ENCODE measurements at regions not wholly inside any gene's neighbourhood (a gene's known extent, or its start where the extent isn't known, plus 50 kb on each side); places are given as distances from the start of the nearest gene placed in this dataset.

- no peak for DNase-seq (ENCODE audit: low spot score in 2 of 2)
- Histone ChIP-seq H3K27me3 (ENCODE audit: low read depth) (no peaks in the 10 kb centered on the region), H3K9me3 (no peaks in the 10 kb centered on the region), H3K36me3 (replicated peaks) (no peaks in the 10 kb centered on the region), H3K4me3 (no peak overlapping the region), H3K4me1 (no peaks in the 10 kb centered on the region)
- in situ Hi-C loops (cut with MboI; ENCODE audit: low sequenced_read_pairs), result no loop called here
These were observed 481.5 kb downstream of the TSN start for GRCh38 chr2:122236925-122237324.

GRCh38 chr2:122237450-122237849 lies 482.0 kb downstream of the TSN start:
- Histone ChIP-seq H3K9me3 (no peaks in the 10 kb centered on the region), H3K36me3 (replicated peaks) (no peaks in the 10 kb centered on the region), H3K4me3 (no peak overlapping the region), H3K4me1 (no peaks in the 10 kb centered on the region), H3K27me3 (ENCODE audit: low read depth) (no peaks in the 10 kb centered on the region)
- DNase-seq (ENCODE audit: low spot score in 2 of 2), result no peak
- in situ Hi-C loops (cut with MboI; ENCODE audit: low sequenced_read_pairs), result no loop called here

GRCh38 chr2:122238006-122238559 lies 482.6 kb downstream of the TSN start:
- Histone ChIP-seq H3K4me1 (no peaks in the 10 kb centered on the region), H3K4me3 (no peak overlapping the region), H3K36me3 (replicated peaks) (no peaks in the 10 kb centered on the region), H3K9me3 (no peaks in the 10 kb centered on the region), H3K27me3 (ENCODE audit: low read depth) (no peaks in the 10 kb centered on the region)
- DNase-seq (ENCODE audit: low spot score in 2 of 2), result no peak
- in situ Hi-C loops (cut with MboI; ENCODE audit: low sequenced_read_pairs), result no loop called here

- in situ Hi-C loops (cut with MboI; ENCODE audit: low sequenced_read_pairs), result no loop called here
- Histone ChIP-seq H3K9me3 (no peaks in the 10 kb centered on the region), H3K4me1 (no peaks in the 10 kb centered on the region), H3K36me3 (replicated peaks) (no peaks in the 10 kb centered on the region), H3K27me3 (ENCODE audit: low read depth) (no peaks in the 10 kb centered on the region), H3K4me3 (no peak overlapping the region)
- DNase-seq (ENCODE audit: low spot score in 2 of 2), result no peak
These were observed 484.0 kb downstream of the TSN start for GRCh38 chr2:122239440-122239839.

GRCh38 chr2:122244598-122245229 lies 489.3 kb downstream of the TSN start:
- DNase-seq (ENCODE audit: low spot score in 2 of 2), result no peak
- H3K9me3 ChIP-seq, result no peaks in the 10 kb centered on the region
- no peaks in the 10 kb centered on the region for H3K27me3 ChIP-seq (ENCODE audit: low read depth)
- in situ Hi-C loops (cut with MboI; ENCODE audit: low sequenced_read_pairs), result no loop called here
- no peaks in the 10 kb centered on the region for H3K4me1 ChIP-seq
- H3K36me3 ChIP-seq (replicated peaks), result no peaks in the 10 kb centered on the region
- H3K4me3 ChIP-seq, result no peak overlapping the region

- Histone ChIP-seq H3K27me3 (ENCODE audit: low read depth) (no peaks in the 10 kb centered on the region), H3K4me3 (no peak overlapping the region), H3K9me3 (no peaks in the 10 kb centered on the region), H3K4me1 (no peaks in the 10 kb centered on the region), H3K36me3 (replicated peaks) (no peaks in the 10 kb centered on the region)
- in situ Hi-C loops (cut with MboI; ENCODE audit: low sequenced_read_pairs), result no loop called here
- DNase-seq (ENCODE audit: low spot score in 2 of 2), result no peak
These were observed 494.2 kb downstream of the TSN start for GRCh38 chr2:122249673-122250072.

- H3K36me3 ChIP-seq (replicated peaks), result no peaks in the 10 kb centered on the region
- no peak for DNase-seq (ENCODE audit: low spot score in 2 of 2)
- H3K9me3 ChIP-seq, result no peaks in the 10 kb centered on the region
- H3K27me3 ChIP-seq (ENCODE audit: low read depth), result no peaks in the 10 kb centered on the region
- in situ Hi-C loops (cut with MboI; ENCODE audit: low sequenced_read_pairs), result no loop called here
- no peak overlapping the region for H3K4me3 ChIP-seq
- H3K4me1 ChIP-seq, result no peaks in the 10 kb centered on the region
These were observed 495.7 kb downstream of the TSN start for GRCh38 chr2:122251158-122251557.

GRCh38 chr2:122251566-122251965 lies 496.1 kb downstream of the TSN start:
- no peaks in the 10 kb centered on the region for H3K4me1 ChIP-seq
- no peaks in the 10 kb centered on the region for H3K9me3 ChIP-seq
- no peak overlapping the region for H3K4me3 ChIP-seq
- in situ Hi-C loops (cut with MboI; ENCODE audit: low sequenced_read_pairs), result no loop called here
- no peak for DNase-seq (ENCODE audit: low spot score in 2 of 2)
- H3K36me3 ChIP-seq (replicated peaks), result no peaks in the 10 kb centered on the region
- no peaks in the 10 kb centered on the region for H3K27me3 ChIP-seq (ENCODE audit: low read depth)

GRCh38 chr2:122255924-122256323 lies 500.5 kb downstream of the TSN start:
- H3K27me3 ChIP-seq (ENCODE audit: low read depth), result no peaks in the 10 kb centered on the region
- in situ Hi-C loops (cut with MboI; ENCODE audit: low sequenced_read_pairs), result no loop called here
- DNase-seq (ENCODE audit: low spot score in 2 of 2), result no peak
- H3K36me3 ChIP-seq (replicated peaks), result no peaks in the 10 kb centered on the region
- no peaks in the 10 kb centered on the region for H3K9me3 ChIP-seq
- peaks cover 18% of the 10 kb centered on the region for H3K4me1 ChIP-seq
- H3K4me3 ChIP-seq, result no peak overlapping the region

GRCh38 chr2:122261911-122262310 lies 506.5 kb downstream of the TSN start:
- no peak overlapping the region for H3K4me3 ChIP-seq
- H3K4me1 ChIP-seq, result peaks cover 18% of the 10 kb centered on the region
- H3K27me3 ChIP-seq (ENCODE audit: low read depth), result no peaks in the 10 kb centered on the region
- no peak for DNase-seq (ENCODE audit: low spot score in 2 of 2)
- in situ Hi-C loops (cut with MboI; ENCODE audit: low sequenced_read_pairs), result no loop called here
- no peaks in the 10 kb centered on the region for H3K36me3 ChIP-seq (replicated peaks)
- no peaks in the 10 kb centered on the region for H3K9me3 ChIP-seq

- Histone ChIP-seq H3K27me3 (ENCODE audit: low read depth) (no peaks in the 10 kb centered on the region), H3K9me3 (no peaks in the 10 kb centered on the region), H3K36me3 (replicated peaks) (no peaks in the 10 kb centered on the region), H3K4me1 (peaks cover 14% of the 10 kb centered on the region), H3K4me3 (no peak overlapping the region)
- in situ Hi-C loops (cut with MboI; ENCODE audit: low sequenced_read_pairs), result no loop called here
- no peak for DNase-seq (ENCODE audit: low spot score in 2 of 2)
These were observed 508.3 kb downstream of the TSN start for GRCh38 chr2:122263746-122264145.

- DNase-seq (ENCODE audit: low spot score in 2 of 2), result no peak
- Histone ChIP-seq H3K27me3 (ENCODE audit: low read depth) (no peaks in the 10 kb centered on the region), H3K36me3 (replicated peaks) (no peaks in the 10 kb centered on the region), H3K4me3 (no peak overlapping the region), H3K4me1 (no peaks in the 10 kb centered on the region), H3K9me3 (no peaks in the 10 kb centered on the region)
- in situ Hi-C loops (cut with MboI; ENCODE audit: low sequenced_read_pairs), result no loop called here
These were observed 511.2 kb downstream of the TSN start for GRCh38 chr2:122266636-122267035.

- in situ Hi-C loops (cut with MboI; ENCODE audit: low sequenced_read_pairs), result no loop called here
- no peaks in the 10 kb centered on the region for H3K36me3 ChIP-seq (replicated peaks)
These were observed 512.5 kb downstream of the TSN start for GRCh38 chr2:122267947-122268346.

GRCh38 chr2:122273785-122274419 lies 518.5 kb downstream of the TSN start:
- H3K36me3 ChIP-seq (replicated peaks), result no peaks in the 10 kb centered on the region
- no peaks in the 10 kb centered on the region for H3K9me3 ChIP-seq
- in situ Hi-C loops (cut with MboI; ENCODE audit: low sequenced_read_pairs), result no loop called here
- H3K4me3 ChIP-seq, result no peak overlapping the region
- no peak for DNase-seq (ENCODE audit: low spot score in 2 of 2)
- H3K27me3 ChIP-seq (ENCODE audit: low read depth), result no peaks in the 10 kb centered on the region
- H3K4me1 ChIP-seq, result no peaks in the 10 kb centered on the region

More at GRCh38 chr2:122267947-122268346, 512.5 kb downstream of the TSN start:
- H3K4me3 ChIP-seq, result no peak overlapping the region
- no peaks in the 10 kb centered on the region for H3K4me1 ChIP-seq
- H3K9me3 ChIP-seq, result no peaks in the 10 kb centered on the region
- no peak for DNase-seq (ENCODE audit: low spot score in 2 of 2)
- no peaks in the 10 kb centered on the region for H3K27me3 ChIP-seq (ENCODE audit: low read depth)

Data from HAP-1 (cell line).